Tibial nerve (tissue), 4 donors: ENCODE measurements at regions not wholly inside any gene's neighbourhood (a gene's known extent, or its start where the extent isn't known, plus 50 kb on each side); places are given as distances from the start of the nearest gene placed in this dataset.

Experiments
- EP300 ChIP-seq, 2 donors: sonication (generic); formaldehyde crosslinking; IDR thresholded peaks; one replicate each; pipeline ENCODE4 v1.6.1; 2017; ENCODE audit warnings: antibody characterized with exemption in 2 of 2, mild to moderate bottlenecking in 1 of 2
- POLR2A ChIP-seq, 2 donors: fragments of 450-650 bp; IDR thresholded peaks; one replicate each; pipeline ENCODE4 v1.6.1; 2017; ENCODE audit warnings: antibody characterized with exemption in 2 of 2, mild to moderate bottlenecking in 2 of 2, moderate library complexity in 2 of 2
- TF ChIP-seq, protein P1 (sequence below), 5 experiments: fragments of 200-600 bp in 3 of 5; fragments of 450-650 bp in 2 of 5; sonication (generic) in 3 of 5; IDR thresholded peaks; one replicate each; pipeline ENCODE4 v1.5.1; 2016 to 2019; ENCODE audit warnings: antibody characterized with exemption in 5 of 5, mild to moderate bottlenecking in 3 of 5, moderate library complexity in 2 of 5

DNA sequence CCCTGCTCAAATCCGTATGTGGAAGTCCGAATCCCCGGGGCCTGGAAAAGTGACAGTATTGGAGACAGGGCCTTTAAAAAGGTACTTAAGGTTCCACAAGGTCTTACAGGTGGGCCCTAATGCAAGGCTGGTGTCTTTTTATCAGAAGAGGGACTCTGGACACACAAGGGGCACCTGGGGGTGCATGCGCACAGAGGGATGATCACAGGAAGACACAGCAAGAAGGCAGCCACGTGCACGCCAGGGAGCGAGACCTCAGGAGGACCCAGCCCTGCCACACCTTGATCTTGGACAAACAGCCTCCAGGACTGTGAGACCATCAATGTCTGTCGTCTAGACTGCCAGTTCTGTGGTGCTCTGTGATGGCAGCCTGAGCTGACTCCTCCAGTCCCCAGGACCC is 96.5 kb downstream of the SHANK2 start:
- TF ChIP-seq, protein P1, sequence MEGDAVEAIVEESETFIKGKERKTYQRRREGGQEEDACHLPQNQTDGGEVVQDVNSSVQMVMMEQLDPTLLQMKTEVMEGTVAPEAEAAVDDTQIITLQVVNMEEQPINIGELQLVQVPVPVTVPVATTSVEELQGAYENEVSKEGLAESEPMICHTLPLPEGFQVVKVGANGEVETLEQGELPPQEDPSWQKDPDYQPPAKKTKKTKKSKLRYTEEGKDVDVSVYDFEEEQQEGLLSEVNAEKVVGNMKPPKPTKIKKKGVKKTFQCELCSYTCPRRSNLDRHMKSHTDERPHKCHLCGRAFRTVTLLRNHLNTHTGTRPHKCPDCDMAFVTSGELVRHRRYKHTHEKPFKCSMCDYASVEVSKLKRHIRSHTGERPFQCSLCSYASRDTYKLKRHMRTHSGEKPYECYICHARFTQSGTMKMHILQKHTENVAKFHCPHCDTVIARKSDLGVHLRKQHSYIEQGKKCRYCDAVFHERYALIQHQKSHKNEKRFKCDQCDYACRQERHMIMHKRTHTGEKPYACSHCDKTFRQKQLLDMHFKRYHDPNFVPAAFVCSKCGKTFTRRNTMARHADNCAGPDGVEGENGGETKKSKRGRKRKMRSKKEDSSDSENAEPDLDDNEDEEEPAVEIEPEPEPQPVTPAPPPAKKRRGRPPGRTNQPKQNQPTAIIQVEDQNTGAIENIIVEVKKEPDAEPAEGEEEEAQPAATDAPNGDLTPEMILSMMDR (IDR thresholded peaks at IDR 0.05), result no peak
- no peak for TF ChIP-seq POLR2A (IDR thresholded peaks at IDR 0.05)
- TF ChIP-seq EP300 (IDR thresholded peaks at IDR 0.05), result no peak
